K562 (cell line): ENCODE measurements at regions not wholly inside any gene's neighbourhood (a gene's known extent, or its start where the extent isn't known, plus 50 kb on each side); places are given as distances from the start of the nearest gene placed in this dataset.

Source experiments
- CBFA2T2 ChIP-seq: fragments of 450-650 bp; conservative IDR thresholded peaks from 2 replicates; pipeline ENCODE4 v1.6.1; 2017; ENCODE audit warnings: mild to moderate bottlenecking
- DNMT1 ChIP-seq: fragments of 450-650 bp; IDR thresholded peaks from 2 replicates; pipeline ENCODE4 v1.6.1; 2016; ENCODE audit warnings: antibody characterized with exemption, mild to moderate bottlenecking
- ETV1 ChIP-seq: fragments of 450-650 bp; conservative IDR thresholded peaks from 2 replicates; pipeline ENCODE4 v1.6.1; 2016; ENCODE audit warnings: missing genetic modification characterization, control low read depth, low read depth, missing compliant biosample characterization
- MTF1 ChIP-seq: fragments of 250-450 bp; sonication (Bioruptor Pico); IDR thresholded peaks from 2 replicates; pipeline ENCODE4 v1.9.0; 2021; ENCODE audit warnings: moderate library complexity, mild to moderate bottlenecking, inconsistent platforms, borderline replicate concordance
- POLR3G ChIP-seq: IDR thresholded peaks from 2 replicates; pipeline ENCODE4 v1.6.1; 2011; ENCODE audit not compliant: insufficient read length, insufficient replicate concordance; ENCODE audit errors: extremely low read depth
- SIX5 ChIP-seq, 2 experiments: IDR thresholded peaks; 2 replicates each; pipeline ENCODE4 v1.6.1; 2011; ENCODE audit warnings: low read length in 2 of 2, borderline replicate concordance in 1 of 2, low read depth in 1 of 2, mild to moderate bottlenecking in 1 of 2, moderate library complexity in 1 of 2; ENCODE audit not compliant: insufficient read depth in 1 of 2
- SRF ChIP-seq, 2 experiments: fragments of 250-450, 450-650 bp in 1 of 2; sonication (Bioruptor Pico) in 1 of 2; sonication (generic) in 1 of 2; formaldehyde crosslinking; IDR thresholded peaks; 2 replicates each; pipeline versions ENCODE4 v1.5.0 to v1.5.1; 2020 to 2022; ENCODE audit warnings: mild to moderate bottlenecking in 1 of 2, missing genetic modification reagents in 1 of 2
- SRSF1 ChIP-seq: fragments of 200-400 bp; formaldehyde crosslinking; IDR thresholded peaks from 2 replicates; pipeline ENCODE4 v1.6.1; 2017; ENCODE audit warnings: mild to moderate bottlenecking, low read depth, low read length, moderate library complexity
- YY1 ChIP-seq, 3 experiments: IDR thresholded peaks; 2 replicates each; pipeline ENCODE4 v1.6.1; 2011; ENCODE audit warnings: low read length in 2 of 3, mild to moderate bottlenecking in 2 of 3, moderate library complexity in 2 of 3, borderline replicate concordance in 1 of 3, control low read depth in 1 of 3, low read depth in 1 of 3; ENCODE audit not compliant: insufficient read depth in 3 of 3, insufficient replicate concordance in 2 of 3, control insufficient read depth in 1 of 3, insufficient read length in 1 of 3; ENCODE audit errors: extremely low read depth in 1 of 3
- ZBTB11 ChIP-seq, 3 experiments: fragments of 200-800 bp in 1 of 3; fragments of 250-450 bp in 1 of 3; fragments of 450-650 bp in 1 of 3; sonication (Bioruptor Pico) in 1 of 3; sonication (Bioruptor generic) in 1 of 3; formaldehyde crosslinking in 1 of 3; IDR thresholded peaks; 2 replicates each; pipeline versions ENCODE4 v1.6.1 to v1.8.0; 2016 to 2022; ENCODE audit warnings: mild to moderate bottlenecking in 2 of 3, missing genetic modification characterization in 2 of 3, missing compliant biosample characterization in 1 of 3, moderate library complexity in 1 of 3
- ZBTB17 ChIP-seq: fragments of 450-650 bp; formaldehyde crosslinking; IDR thresholded peaks from 2 replicates; pipeline ENCODE4 v1.4.0; 2020; ENCODE audit warnings: mild to moderate bottlenecking
- ZNF124 ChIP-seq: sonication (generic); formaldehyde crosslinking; IDR thresholded peaks from 2 replicates; pipeline ENCODE4 v1.8.1; 2022; ENCODE audit warnings: missing genetic modification reagents
- ZNF140 ChIP-seq: fragments of 250-450 bp; sonication (Bioruptor Pico); IDR thresholded peaks from 2 replicates; pipeline ENCODE4 v1.8.0; 2021; ENCODE audit warnings: moderate library complexity, mild to moderate bottlenecking, inconsistent platforms
- ZNF76 ChIP-seq: fragments of 250-450 bp; sonication (Bioruptor Pico); IDR thresholded peaks from 2 replicates; pipeline ENCODE4 v1.4.0; 2020; ENCODE audit warnings: mild to moderate bottlenecking, moderate library complexity, borderline replicate concordance
- TF ChIP-seq, protein P1 (sequence below): fragments of 450-650 bp; formaldehyde crosslinking; IDR thresholded peaks from 2 replicates; pipeline ENCODE4 v1.4.0; 2020; ENCODE audit warnings: mild to moderate bottlenecking
- TF ChIP-seq, protein P2 (sequence below): IDR thresholded peaks from 2 replicates; pipeline ENCODE4 v1.6.1; 2014; ENCODE audit warnings: antibody characterized with exemption

DNA sequence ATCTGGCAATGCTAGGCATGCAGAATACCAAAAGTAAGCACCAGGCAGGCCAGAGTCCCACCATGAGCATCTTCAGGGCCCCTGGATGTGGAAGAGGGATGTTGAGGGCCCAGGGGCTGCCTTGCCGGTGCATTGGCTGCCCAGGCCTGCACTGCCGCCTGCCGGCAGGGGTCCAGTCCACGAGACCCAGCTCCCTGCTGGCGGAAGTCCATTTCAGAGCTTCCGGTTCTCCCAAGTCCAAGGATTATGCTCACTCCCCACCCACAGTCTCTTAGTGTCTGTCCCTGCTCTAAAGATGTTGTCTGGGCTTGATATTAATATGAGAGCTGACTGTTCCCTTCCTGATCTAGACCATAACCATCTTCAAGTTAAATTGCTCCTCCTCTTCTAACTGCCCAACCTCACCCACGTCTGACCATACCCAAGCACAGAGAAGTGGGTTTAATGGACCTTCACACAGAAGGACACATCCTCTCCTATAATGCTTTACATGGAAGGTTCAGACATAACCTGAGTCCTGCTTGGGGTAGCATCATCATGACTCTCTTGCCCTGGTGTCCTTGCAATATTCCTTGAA, 117.4 kb downstream of the DAD1 start (continued):
- no peak for TF ChIP-seq ZNF140
- no peak for TF ChIP-seq SRSF1
- TF ChIP-seq SRF (CRISPR knock-in tag; IDR thresholded peaks at IDR 0.05), result peak; percentile 49 to 91; a peak in 2 of 4 replicates
- TF ChIP-seq CBFA2T2, result no peak
- TF ChIP-seq ZNF124 (CRISPR knock-in tag), result no peak
- no peak for TF ChIP-seq POLR3G
- TF ChIP-seq, protein P1, sequence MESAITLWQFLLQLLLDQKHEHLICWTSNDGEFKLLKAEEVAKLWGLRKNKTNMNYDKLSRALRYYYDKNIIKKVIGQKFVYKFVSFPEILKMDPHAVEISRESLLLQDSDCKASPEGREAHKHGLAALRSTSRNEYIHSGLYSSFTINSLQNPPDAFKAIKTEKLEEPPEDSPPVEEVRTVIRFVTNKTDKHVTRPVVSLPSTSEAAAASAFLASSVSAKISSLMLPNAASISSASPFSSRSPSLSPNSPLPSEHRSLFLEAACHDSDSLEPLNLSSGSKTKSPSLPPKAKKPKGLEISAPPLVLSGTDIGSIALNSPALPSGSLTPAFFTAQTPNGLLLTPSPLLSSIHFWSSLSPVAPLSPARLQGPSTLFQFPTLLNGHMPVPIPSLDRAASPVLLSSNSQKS (CRISPR knock-in tag), result no peak
- TF ChIP-seq SIX5 (IDR thresholded peaks at IDR 0.05; ENCODE audit: borderline replicate concordance in 1 of 2, insufficient read depth in 1 of 2, low read depth in 1 of 2, low read length in 2 of 2), result no peak
- no peak for TF ChIP-seq MTF1 (CRISPR knock-in tag)
- TF ChIP-seq ZNF76 (CRISPR knock-in tag), result no peak
- TF ChIP-seq DNMT1, result no peak
- TF ChIP-seq, protein P2, sequence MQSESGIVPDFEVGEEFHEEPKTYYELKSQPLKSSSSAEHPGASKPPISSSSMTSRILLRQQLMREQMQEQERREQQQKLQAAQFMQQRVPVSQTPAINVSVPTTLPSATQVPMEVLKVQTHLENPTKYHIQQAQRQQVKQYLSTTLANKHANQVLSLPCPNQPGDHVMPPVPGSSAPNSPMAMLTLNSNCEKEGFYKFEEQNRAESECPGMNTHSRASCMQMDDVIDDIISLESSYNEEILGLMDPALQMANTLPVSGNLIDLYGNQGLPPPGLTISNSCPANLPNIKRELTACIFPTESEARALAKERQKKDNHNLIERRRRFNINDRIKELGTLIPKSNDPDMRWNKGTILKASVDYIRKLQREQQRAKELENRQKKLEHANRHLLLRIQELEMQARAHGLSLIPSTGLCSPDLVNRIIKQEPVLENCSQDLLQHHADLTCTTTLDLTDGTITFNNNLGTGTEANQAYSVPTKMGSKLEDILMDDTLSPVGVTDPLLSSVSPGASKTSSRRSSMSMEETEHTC, result no peak
- peak; percentile 65; the same call in 1 of the 2 replicates for TF ChIP-seq ETV1 (tag)
- TF ChIP-seq YY1 (IDR thresholded peaks at IDR 0.05; ENCODE audit: borderline replicate concordance in 1 of 3, control insufficient read depth in 1 of 3, extremely low read depth in 1 of 3, insufficient read depth in 3 of 3, insufficient read length in 1 of 3, insufficient replicate concordance in 2 of 3, low read depth in 1 of 3, low read length in 2 of 3), result no peak
- TF ChIP-seq ZBTB17 (CRISPR knock-in tag), result no peak
- TF ChIP-seq ZBTB11 (CRISPR knock-in tag; IDR thresholded peaks at IDR 0.05), result no peak
